GM18907 (cell line): ENCODE measurements at regions not wholly inside any gene's neighbourhood (a gene's known extent, or its start where the extent isn't known, plus 50 kb on each side); places are given as distances from the start of the nearest gene placed in this dataset.
"Not testable (repeated sequence)": the region's sequence is repeated elsewhere in the genome, so short reads cannot be mapped to it uniquely, and the experiment has no call there.

ENCODE experiments used
- ATAC-seq: cut with Tn5 transposase; IDR thresholded peaks from one replicate; pipeline ENCODE4 v1.9.1; 2021; ENCODE audit warnings: mild to moderate bottlenecking, moderate library complexity; ENCODE audit not compliant: unreplicated experiment

DNA sequence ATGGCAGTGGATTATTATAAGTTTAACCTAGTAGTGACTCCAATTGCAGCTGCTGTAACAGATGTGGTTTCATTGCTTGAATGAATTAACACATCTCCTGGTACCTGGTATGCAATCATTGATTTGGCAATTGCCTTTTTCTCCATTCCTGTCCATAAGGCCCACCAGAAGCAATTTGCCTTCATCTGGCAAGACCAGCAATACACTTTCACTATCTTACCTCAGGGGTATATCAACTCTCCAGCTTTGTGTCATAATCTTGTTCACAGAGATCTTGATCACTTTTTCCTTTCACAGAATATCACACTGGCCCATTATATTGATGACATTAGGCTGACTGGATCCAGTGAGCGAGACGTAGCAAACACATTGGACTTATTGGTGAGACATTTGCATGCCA is 128.7 kb upstream of the ZC3H12C start:
- ATAC-seq: no peak

DNA sequence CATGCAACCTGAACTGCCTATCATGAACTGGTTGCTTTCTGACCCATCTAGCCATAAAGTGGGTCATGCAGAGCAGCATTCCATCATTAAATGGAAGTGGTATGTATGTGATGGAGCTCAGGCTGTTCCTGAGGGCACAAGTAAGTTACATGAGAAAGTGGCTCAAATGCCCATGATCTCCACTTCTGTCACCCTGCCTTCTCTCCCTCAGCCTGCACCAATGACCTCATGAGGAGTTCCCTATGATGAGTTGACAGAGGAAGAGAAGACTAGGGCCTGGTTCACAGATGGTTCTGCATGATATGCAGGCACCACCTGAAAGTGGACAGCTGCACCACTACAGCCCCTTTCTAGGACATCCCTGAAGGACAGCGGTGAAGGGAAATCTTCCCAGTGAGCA is 127.7 kb upstream of the ZC3H12C start:
- ATAC-seq: not testable (repeated sequence)

DNA sequence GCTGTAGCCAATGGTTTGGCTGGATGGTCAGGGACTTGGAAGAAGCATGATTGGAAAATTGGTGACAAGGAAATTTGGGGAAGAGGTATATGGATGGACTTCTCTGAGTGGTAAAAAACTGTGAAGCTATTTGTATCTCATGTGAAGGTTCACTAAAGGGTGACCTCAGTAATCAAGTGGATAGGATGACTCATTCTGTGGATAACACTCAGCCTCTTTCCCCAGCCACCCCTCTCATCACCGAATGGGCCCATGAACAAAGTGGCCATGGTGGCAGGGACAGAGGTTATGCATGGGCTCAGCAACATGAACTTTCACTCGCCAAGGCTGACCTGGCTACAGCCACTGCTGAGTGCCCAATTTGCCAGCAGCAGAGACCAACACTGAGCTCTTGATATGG is 127.3 kb upstream of the ZC3H12C start:
- ATAC-seq: not testable (repeated sequence)

DNA sequence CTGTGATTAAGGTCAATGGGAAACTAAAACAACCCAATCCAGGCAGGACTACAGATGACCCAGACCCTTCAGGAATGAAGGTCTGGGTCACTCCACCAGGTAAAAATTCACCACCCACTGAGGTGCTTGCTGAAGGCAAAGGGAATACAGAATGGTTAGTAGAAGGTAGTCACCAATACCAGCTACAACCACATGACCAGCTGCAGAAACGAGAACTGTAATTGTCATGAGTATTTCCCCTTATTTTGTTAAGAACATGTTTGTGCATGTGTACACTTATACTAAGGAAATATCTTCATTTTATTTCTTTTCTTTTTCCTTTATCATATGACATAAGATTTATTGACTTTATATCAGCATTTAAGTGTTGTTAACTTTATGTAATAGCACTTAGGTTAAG is 126.1 kb upstream of the ZC3H12C start:
- not testable (repeated sequence) for ATAC-seq

DNA sequence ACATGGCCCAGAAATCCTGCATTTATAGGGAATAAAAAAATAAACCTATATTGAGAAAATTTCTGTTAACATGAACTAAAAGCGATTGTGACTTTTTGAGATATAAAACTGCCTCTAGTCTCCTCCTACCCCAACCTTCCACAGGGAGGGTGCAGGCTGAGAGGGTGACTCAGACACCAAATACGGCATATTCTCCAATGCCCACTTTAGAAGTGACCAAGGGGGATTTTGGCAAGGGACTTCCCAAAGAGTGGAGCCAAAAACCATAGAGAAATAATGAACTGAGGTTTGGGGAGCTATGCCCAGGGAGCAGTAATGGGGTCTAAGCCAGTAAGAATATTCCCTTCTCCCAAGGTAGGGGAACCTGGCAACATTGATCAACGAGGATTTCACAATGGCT is 124.9 kb upstream of the ZC3H12C start:
- ATAC-seq: peak; percentile 30

DNA sequence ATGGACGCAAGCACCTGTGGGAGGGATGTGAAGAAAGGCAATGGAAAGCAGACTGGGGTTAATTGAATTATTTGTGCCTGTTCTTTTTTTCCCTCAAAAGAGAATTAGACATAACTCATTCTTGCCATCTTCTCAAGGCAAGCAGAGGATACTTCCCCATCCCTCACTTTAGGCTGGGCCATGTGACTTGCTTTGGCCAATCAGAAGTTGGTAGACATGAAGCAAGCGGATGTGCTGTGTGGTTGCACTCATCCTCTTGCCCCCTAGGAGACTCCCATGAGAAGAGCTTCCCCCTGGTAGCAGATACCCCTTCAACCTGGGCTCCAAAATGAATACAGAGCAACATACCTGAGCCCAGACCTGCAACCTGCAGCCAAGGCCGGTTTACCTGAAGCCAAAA is 124.4 kb upstream of the ZC3H12C start:
- ATAC-seq: no peak

DNA sequence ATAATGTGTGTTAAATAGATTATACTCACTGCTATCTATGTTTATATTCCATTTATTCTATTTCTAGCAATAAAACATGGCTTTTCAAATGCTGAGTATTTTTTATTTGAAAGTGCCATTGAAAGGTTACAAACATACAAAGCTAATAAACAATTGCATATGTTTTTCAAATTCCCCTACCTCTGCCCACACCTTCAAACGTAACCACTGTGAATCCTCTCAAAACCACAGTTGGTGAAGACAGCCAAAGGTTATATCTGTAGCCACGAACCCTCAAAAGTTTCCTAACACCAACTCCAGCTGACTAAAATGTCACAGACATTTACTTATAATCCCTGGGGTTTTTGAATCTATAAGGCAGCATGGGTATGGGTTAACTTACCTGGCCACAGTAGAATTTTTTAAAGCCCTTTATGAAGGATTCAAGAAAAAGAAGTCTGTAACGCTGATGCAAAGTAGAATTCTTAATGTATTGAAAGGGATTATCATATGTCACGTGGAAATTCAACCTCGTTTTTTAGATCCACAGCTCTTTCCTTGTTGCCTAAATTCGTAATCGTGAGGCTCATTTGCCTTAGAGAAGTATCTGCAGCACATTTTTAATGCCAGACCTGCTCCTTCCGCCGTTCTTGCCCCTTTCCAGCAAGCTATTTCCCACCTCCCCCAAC is 122.5 kb upstream of the ZC3H12C start:
- peak; percentile 71 for ATAC-seq

DNA sequence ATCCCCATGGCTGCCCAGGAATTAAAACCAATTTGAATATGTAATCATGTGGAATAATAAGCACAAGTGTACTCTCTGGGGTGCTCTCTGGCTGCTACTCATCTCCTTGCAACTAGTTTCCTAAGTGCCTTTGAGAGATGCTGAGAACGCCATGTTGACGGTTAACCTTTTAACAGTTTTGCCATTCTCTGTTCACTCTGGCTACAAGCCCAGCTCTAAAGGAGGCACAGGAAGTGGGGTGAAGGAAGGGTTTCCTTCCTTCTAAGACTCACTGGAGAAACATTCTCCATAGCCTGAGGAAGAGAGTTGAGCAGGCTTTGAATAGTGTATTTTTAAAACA is 122.0 kb upstream of the ZC3H12C start:
- peak; percentile 7 for ATAC-seq

DNA sequence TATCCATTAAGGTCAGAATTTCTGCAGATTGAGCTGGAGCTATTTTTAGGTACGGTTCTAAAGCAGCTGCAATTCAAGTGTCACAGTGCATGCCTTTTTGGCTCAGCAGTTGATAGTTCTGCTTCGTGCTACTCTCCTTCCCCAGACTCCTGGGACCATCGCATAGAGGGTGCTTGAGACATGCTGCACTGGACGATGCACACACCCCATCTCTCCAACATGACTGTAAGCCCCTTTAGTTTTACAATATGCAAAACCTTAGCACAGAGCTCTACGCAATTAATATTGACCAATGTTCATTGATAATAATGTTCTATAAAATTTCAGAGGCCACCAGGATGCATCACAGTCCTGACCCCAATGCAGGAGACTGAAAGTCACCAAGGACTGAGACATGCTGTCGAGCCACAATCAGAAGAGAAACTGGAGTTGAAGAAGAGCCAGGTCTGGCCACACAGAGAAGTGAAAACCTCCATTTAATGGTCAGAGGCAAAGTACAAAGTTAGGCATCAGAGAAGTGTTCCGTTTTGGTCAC is 120.9 kb upstream of the ZC3H12C start:
- ATAC-seq: peak; percentile 66

DNA sequence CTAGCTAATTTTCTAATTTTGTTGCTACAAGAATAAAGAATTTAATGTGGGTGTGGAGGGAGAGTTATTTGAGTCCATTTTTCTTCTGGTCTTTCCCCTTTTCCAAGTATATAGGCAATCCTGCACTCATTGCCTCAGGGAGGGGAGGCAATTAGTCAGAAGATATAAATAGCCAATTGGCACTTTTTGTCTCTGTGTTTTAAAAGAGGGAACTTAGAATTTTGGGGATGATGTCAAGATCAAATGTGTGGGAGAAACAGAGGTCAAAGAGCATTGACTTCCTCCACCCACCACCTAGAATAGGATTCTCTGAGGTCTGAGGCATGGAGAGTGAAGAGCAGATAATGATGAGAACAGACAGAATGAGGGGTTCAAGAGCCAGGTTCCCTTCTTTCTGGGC is 120.3 kb upstream of the ZC3H12C start:
- ATAC-seq: no peak

DNA sequence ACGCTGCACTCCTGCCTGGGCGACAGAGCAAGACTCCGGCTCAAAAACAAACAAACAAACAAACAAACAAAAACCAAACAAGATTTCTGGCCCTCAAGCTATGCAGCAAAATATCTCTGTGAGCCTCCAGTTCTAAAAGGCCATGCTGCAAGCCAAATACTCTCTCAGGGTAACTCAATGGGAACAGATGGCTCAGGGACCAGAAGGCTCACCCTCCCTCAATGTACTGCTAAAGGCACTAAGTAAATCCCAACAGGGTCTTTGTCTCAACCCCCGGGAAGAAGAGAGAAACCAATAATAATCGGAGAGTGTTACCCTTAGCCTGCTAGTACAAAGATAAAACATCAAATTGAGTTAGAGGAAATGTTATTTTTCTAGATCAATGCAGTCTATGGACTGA is 119.7 kb upstream of the ZC3H12C start:
- no peak for ATAC-seq

DNA sequence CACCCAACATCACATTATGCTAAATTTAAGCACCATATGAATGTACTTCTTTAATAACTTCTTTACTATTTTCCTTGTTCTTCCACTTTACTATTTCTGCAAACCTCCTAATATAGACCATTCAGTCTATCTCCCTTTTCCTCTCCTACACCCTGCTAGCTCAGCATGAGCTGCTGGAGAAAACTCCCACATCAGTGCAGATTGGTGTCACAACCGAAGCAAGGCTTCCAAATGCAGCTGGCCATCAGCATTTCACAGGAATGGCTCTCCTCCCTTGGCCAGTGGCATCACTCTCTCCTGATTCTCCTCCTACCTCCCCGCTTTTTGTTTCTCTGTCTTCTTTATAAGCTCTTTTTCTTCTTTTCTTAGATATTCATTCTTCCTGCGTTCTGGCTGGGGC is 118.7 kb upstream of the ZC3H12C start:
- ATAC-seq: no peak

DNA sequence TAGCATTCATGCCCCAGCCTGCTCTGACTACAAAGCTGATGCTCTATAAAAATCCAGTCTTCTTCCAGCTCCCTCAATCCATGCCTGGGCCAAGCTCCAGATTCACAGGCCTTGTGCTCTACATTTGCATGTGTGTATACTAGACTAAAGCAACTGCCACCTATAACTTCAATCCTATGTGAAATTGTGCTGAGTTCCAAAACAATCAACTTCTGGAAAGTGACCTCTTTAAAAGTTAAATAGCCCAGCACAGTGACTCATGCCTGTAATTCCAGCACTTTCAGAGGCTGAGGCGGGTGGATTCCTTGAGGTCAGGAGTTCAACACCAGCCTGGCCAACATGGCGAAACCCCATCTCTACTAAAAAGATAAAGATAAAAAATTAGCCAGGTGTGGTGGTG is 114.3 kb upstream of the ZC3H12C start:
- ATAC-seq: no peak

DNA sequence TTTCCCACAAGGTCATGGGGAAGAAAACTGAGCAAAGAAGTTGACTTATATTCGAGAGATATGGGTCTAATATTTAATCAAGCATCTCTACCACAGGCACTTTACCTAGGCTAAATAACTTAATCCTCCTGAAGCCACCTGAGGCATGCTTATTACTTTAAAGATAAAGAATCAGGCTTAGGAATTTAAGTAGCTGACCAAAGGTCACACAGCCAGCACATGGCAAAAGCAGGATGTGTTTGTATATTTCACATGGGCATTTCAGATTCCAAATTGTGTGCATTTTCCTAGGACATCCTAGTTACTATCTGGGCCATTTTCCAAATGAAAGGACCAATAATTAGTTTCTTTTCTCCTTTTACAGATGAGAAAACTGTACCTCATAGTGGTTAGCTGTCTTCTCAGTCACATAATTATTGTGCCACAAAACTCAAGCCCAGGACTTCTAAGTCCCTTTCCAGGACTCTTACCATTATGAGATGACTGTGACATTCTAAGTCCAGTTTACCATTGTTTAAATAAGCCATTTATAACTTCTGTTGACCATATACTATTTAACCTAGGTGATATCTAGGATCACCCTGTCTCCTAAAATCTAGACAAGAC is 112.1 kb upstream of the ZC3H12C start:
- no peak for ATAC-seq

DNA sequence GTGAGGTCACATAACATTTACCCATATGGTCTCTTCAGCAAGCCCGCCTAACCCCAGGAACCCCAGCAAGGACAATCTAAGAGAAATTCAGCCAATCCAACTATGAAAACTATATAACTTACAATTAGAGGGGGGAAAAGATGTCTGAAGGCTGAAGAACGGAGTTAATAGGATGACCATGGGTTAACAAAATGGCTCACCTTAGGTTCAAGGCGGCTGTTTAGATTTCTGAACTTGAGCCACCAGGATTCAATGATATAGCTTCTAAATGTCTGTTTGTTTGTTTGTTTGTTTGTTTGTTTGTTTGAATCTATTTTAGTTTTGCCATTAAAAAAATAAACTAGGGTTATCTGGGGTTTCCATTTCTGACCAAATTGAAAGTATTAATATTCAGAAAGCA is 109.8 kb upstream of the ZC3H12C start:
- no peak for ATAC-seq

DNA sequence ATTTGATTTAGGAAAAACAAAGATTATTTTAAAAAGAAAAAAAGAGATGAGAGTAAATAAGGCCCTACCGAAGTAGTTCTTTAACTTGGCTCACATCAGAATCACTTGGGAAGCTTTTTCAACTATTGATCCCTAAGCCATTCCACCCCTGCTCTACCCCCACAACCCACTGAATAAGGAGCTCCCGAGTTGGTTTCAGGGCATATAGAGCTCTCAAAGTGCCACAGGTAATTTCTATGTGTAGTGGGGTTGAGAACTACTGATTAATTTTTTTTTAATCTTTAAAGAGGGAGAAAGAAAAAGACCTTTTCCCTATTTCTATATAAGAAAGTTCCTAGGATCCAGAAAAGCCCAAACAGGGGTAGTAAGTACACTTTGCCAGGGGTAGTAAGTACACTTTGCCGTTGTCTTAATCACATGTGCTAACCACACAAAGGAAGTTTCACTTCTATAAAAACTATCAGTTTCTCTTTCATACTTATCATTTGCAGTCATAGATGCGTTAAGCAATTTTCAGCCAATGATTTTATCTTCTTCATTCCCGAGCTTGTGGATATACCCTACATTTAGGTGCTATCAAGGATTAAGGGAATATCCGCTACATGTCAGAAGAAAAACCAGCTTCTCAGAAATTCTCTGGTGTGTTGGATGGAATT is 108.4 kb upstream of the ZC3H12C start:
- ATAC-seq: peak; percentile 95

DNA sequence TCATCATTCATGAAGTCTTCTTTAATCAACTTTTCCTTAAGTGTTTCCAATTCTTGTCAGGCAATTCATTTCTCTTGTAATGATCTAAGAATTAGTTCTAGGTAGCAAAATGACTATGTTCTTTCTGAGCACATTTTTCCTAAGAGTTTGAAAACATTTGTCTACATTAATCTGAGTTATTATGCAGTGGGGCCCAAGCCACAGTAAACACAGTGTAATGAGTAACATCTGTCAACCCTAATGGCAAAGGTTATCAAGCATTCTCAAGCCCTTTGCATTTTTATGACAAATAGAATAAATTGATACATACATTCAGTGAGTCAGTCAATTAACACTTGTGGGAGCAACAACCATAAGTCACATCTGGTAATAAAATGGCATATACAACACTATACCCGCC is 106.7 kb upstream of the ZC3H12C start:
- ATAC-seq: no peak

DNA sequence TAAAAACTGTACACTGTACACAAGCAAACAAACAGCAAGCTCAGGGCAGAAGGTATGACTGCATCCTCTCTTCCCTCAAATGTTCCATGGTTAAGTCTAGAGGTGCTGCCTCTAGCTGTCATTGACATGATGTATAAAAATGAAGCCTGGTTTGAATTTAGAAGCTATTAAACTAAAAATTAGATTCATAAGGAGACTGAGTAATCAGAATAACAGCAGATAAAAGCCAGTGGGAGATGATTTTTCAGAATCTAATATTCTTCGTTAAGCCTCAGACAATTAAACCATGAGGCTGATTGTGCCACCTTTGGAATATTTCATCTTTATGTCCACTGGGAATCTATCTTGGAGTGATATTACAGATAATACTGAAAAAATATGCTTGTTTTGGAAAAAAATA is 101.4 kb upstream of the ZC3H12C start:
- no peak for ATAC-seq

DNA sequence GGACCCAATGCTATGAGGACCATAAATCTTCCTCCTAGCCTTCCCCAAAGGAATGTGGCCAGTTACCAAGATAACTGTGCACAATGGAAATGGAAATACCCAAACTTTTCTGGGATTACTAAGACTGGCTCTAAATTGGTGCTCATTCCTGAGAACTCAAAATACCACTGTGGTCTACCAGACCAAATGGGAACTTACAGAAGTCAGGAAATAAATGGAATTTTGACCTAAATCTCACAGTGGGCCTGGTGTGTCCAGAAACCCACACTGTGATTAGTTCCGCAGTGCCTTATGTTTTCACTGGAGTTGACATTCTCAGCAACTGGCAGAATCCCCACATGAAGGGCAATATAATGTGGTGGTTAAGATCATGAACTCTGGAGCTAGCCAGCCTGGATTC is 99.4 kb upstream of the ZC3H12C start:
- no peak for ATAC-seq

DNA sequence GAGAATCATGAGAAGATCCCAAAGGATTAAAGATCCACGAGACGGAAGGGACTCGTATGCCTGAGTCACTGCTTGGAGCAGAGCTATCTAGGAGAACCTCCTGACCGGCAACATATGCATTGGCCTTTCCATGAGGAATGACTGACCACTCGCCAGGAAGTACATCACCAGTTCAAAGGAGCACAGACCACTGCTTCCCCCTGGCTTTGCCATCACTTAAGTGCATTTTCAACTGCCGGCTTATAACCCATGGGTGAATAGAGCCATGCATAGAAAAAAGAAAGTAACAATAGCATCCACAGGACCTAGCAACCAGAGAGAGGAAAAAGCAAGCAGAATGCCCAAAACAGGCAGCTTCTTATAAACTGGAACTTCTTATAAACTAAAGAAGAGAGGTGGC is 98.3 kb upstream of the ZC3H12C start:
- ATAC-seq: no peak

DNA sequence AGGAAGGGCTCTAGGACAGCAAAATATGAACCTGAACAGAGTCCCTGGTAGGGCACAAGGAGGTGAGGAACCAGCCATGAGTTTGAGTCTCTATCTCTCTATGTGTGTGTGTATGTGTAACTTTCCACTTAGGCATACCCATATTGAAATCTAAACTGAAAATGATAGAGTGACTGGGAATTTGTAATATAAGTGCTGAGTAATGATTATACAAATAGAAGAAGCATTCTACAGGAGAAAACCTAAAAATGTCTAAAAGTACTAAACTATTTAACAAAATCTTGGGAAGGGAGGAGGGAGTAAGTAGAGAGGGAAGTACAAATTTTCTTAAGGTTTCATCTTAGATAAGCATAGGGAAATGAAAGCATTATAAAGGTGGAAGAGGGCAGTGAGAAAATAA is 97.1 kb upstream of the ZC3H12C start:
- ATAC-seq: no peak

DNA sequence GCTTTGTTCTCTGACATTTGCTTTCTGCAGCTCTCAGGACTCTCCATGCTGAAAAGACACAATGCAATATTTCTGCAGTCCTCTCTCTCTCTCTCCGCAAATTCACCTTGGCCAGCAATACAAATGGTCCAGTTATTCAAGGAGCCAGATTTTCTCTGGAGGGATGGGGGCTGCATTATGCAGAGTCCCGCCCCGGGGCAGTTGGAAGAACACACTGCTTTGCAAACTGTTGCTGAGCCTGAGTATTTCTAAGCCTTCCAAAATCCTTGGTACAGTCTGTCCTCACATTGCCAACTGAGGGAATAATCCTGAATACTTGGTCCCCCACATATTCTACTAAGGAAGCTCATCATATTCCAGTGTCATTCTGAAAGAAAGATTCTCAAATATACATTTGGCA is 94.3 kb upstream of the ZC3H12C start:
- no peak for ATAC-seq
